Testis (tissue), 2 donors: ENCODE measurements at regions not wholly inside any gene's neighbourhood (a gene's known extent, or its start where the extent isn't known, plus 50 kb on each side); places are given as distances from the start of the nearest gene placed in this dataset.

ENCODE experiments used
- DNase-seq: peaks from one replicate; pipeline ENCODE4 v3.0.0-alpha.2; 2019
- H3K27ac ChIP-seq, 2 donors: fragments of 200-600 bp; sonication (generic); one replicate each; pipeline ENCODE4 v1.5.1; 2019
- H3K27me3 ChIP-seq: fragments of 200-600 bp; sonication (generic); one replicate; pipeline ENCODE4 v1.5.1; 2019
- H3K36me3 ChIP-seq: fragments of 200-600 bp; sonication (generic); one replicate; pipeline ENCODE4 v1.5.1; 2017; ENCODE audit warnings: low read depth; ENCODE audit errors: missing control alignments
- H3K4me1 ChIP-seq: fragments of 200-600 bp; sonication (generic); one replicate; pipeline ENCODE4 v1.5.1; 2019
- H3K4me3 ChIP-seq, 2 donors: fragments of 200-600 bp; sonication (generic); one replicate each; pipeline ENCODE4 v1.5.1; 2017 to 2019
- H3K9me3 ChIP-seq: fragments of 200-600 bp; sonication (generic); one replicate; pipeline ENCODE4 v1.5.1; 2017
- POLR2A ChIP-seq: fragments of 450-650 bp; IDR thresholded peaks from one replicate; pipeline ENCODE4 v1.6.1; 2017; ENCODE audit warnings: antibody characterized with exemption, mild to moderate bottlenecking, moderate library complexity
- WGBS, 2 donors: methylation state at CpG; one replicate each; pipeline ENCODE4 v1.1.5; 2018; 5-methylcytosine and 5-hydroxymethylcytosine counted together
- intact Hi-C: fragments of 100-400 bp; cut with DNase I; formaldehyde crosslinking; loops from one replicate; pipeline ENCODE4 v1.15.1; 2023; ENCODE audit warnings: low total_unique reads
- TF ChIP-seq, protein P1 (sequence below), 3 experiments: fragments of 450-650 bp in 2 of 3; fragments of 200-600 bp in 1 of 3; sonication (generic) in 1 of 3; IDR thresholded peaks; one replicate each; pipeline ENCODE4 v1.5.1; 2016 to 2019; ENCODE audit warnings: antibody characterized with exemption in 3 of 3, mild to moderate bottlenecking in 2 of 3, moderate library complexity in 1 of 3

DNA sequence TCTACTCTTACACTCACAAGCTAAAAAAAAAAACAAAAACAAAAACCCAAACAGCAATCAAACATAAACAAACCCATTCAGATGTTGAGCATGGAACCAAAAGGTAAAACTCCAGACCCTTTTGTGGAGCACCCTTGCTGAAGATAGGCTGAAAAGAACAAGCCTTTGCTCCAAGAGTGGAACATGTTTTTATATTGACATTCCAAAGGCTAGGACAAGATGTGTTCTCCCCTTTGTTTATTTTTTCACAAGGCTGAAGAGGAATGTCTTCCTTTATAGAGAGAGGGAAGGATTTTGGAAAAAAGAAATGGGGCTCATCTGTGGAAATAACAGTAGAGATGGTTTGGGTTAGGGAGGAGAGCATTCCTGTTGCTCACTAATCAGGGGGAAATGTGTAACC lies 87.2 kb upstream of the ELMO1 start:
- H3K27ac ChIP-seq, result peak overlapping the region in 1 of 2 donors; percentile 43
- TF ChIP-seq, protein P1, sequence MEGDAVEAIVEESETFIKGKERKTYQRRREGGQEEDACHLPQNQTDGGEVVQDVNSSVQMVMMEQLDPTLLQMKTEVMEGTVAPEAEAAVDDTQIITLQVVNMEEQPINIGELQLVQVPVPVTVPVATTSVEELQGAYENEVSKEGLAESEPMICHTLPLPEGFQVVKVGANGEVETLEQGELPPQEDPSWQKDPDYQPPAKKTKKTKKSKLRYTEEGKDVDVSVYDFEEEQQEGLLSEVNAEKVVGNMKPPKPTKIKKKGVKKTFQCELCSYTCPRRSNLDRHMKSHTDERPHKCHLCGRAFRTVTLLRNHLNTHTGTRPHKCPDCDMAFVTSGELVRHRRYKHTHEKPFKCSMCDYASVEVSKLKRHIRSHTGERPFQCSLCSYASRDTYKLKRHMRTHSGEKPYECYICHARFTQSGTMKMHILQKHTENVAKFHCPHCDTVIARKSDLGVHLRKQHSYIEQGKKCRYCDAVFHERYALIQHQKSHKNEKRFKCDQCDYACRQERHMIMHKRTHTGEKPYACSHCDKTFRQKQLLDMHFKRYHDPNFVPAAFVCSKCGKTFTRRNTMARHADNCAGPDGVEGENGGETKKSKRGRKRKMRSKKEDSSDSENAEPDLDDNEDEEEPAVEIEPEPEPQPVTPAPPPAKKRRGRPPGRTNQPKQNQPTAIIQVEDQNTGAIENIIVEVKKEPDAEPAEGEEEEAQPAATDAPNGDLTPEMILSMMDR (IDR thresholded peaks at IDR 0.05), result no peak
- intact Hi-C loops, result no loop called here
- H3K36me3 ChIP-seq, result no peaks in the 10 kb centered on the region
- no peak for DNase-seq
- H3K9me3 ChIP-seq, result no peaks in the 10 kb centered on the region
- no peaks in the 10 kb centered on the region for H3K27me3 ChIP-seq
- no peak overlapping the region for H3K4me3 ChIP-seq
- peaks cover 13% of the 10 kb centered on the region for H3K4me1 ChIP-seq

DNA sequence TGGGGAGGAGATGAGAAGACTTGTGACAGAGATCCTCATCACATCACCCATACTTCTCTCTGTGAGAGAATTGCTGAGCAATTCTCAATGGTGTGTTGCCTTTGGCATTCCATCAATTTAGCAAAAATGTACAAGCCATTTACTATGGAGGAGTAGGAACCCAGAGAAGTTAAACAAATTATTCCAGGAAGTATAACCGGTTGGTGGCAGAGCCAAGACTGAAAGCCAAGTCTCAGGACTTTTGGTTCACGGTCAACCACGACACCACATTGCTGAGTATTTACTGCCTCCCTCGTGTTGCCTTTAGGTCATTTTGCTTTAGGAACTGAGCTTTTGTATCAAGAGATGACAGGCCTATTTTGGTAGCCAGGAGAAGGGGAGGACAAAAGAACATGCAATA lies 88.0 kb upstream of the ELMO1 start:
- DNase-seq, result no peak
- Histone ChIP-seq H3K27me3 (no peaks in the 10 kb centered on the region), H3K27ac (peak overlapping the region; percentile 60 to 64), H3K4me1 (peaks cover 13% of the 10 kb centered on the region), H3K9me3 (no peaks in the 10 kb centered on the region), H3K4me3 (no peak overlapping the region), H3K36me3 (no peaks in the 10 kb centered on the region)
- intact Hi-C loops, result no loop called here
- WGBS, 2 donors, result 38 to 60% methylated on average over 4 of the region's 4 CpGs
- TF ChIP-seq, protein P1 (IDR thresholded peaks at IDR 0.05), result no peak
- no peak for TF ChIP-seq POLR2A

DNA sequence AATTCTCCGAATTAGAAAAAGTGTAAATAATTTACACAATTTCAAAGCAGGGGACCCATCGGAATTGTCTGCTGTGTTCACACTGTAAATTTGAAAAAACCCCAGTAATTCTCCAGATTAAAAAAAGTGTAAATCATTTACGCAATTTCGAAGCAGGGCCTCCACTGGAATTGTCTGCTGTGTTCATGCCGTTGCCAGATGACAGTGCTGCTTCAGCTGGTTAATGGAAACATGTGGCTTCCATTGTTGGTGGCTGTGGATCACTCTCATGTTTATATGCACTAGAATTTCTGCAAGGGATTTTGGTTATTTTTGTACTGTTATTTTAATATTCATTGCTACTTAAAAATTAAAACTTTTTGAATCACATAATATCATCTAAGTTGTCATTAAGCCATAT lies 88.8 kb upstream of the ELMO1 start:
- Histone ChIP-seq H3K9me3 (no peaks in the 10 kb centered on the region), H3K4me1 (peaks cover 13% of the 10 kb centered on the region), H3K36me3 (no peaks in the 10 kb centered on the region), H3K27me3 (no peaks in the 10 kb centered on the region), H3K27ac (no peak overlapping the region), H3K4me3 (no peak overlapping the region)
- no peak for DNase-seq
- no peak for TF ChIP-seq POLR2A
- TF ChIP-seq, protein P1 (IDR thresholded peaks at IDR 0.05), result no peak
- intact Hi-C loops, result no loop called here
- 86 to 93% methylated on average over 5 of the region's 5 CpGs for WGBS, 2 donors

DNA sequence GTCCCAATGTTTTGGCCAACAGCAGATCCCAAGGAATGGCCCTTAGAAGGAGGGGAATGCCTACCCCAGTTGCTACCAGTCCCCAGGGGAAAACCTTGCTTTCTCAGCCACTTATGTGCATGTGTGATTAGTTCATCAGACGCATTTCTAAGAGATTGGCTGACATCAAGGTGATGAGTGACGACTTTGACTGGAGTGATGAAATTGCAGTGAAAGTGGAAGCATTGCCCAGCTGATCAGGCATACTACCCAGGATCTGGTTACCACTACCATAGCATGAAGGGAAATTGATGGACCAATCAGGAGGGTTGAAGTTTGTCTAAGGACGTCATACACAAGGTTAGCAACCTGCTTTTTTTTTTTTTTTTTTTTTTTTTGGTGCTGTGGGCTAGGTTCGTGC lies 90.3 kb upstream of the ELMO1 start:
- Histone ChIP-seq H3K36me3 (no peaks in the 10 kb centered on the region), H3K9me3 (no peaks in the 10 kb centered on the region), H3K27ac (no peak overlapping the region), H3K4me1 (peaks cover 13% of the 10 kb centered on the region), H3K4me3 (no peak overlapping the region), H3K27me3 (no peaks in the 10 kb centered on the region)
- TF ChIP-seq, protein P1 (IDR thresholded peaks at IDR 0.05), result no peak
- no peak for TF ChIP-seq POLR2A
- intact Hi-C loops, result no loop called here
- 89% methylated on average over 4 of the region's 4 CpGs for WGBS, 2 donors
- no peak for DNase-seq

DNA sequence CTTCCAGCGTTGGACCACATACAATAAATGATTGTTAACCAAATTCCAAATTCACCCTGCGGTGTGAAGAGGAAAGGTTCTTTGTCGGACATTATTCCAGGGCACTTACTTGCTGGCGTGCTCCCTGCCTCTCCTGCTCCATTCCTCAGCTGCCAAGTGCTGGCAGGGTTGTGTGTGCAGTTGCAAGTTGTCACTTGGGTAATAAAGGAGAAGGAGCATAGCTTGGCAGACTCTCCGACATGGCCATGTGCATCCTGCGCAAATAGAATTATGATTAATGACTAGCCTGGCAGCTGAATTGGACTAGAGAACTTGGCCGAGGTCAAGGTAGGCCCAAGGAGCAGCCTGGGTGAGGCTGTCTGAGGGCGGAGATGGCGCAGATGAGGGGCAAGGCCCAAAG lies 92.3 kb upstream of the ELMO1 start:
- 78 to 91% methylated on average over 9 of the region's 9 CpGs for WGBS, 2 donors
- DNase-seq, result no peak
- Histone ChIP-seq H3K27ac (no peak overlapping the region), H3K9me3 (no peaks in the 10 kb centered on the region), H3K4me3 (no peak overlapping the region), H3K4me1 (peaks cover 7% of the 10 kb centered on the region), H3K27me3 (no peaks in the 10 kb centered on the region), H3K36me3 (no peaks in the 10 kb centered on the region)
- no peak for TF ChIP-seq POLR2A
- TF ChIP-seq, protein P1 (IDR thresholded peaks at IDR 0.05), result no peak
- intact Hi-C loops, result no loop called here
